Neural progenitor cell (in vitro differentiated cells): ENCODE measurements at regions not wholly inside any gene's neighbourhood (a gene's known extent, or its start where the extent isn't known, plus 50 kb on each side); places are given as distances from the start of the nearest gene placed in this dataset.

Source experiments
- CTCF ChIP-seq: fragments of 200-600 bp; sonication (generic); IDR thresholded peaks from 2 replicates; pipeline ENCODE4 v1.5.1; 2017; ENCODE audit warnings: antibody characterized with exemption, mild to moderate bottlenecking
- EZH2 ChIP-seq: fragments of 200-600 bp; sonication (generic); IDR thresholded peaks from 2 replicates; pipeline ENCODE4 v1.6.1; 2017; ENCODE audit warnings: antibody characterized with exemption, mild to moderate bottlenecking, moderate library complexity
- EZH2phosphoT487 ChIP-seq: fragments of 200-600 bp; sonication (generic); IDR thresholded peaks from 2 replicates; pipeline ENCODE4 v1.6.1; 2017; ENCODE audit warnings: antibody characterized with exemption

GRCh38 chr17:77556383-77557061 lies 402.0 kb upstream of the TNRC6C start:
- TF ChIP-seq CTCF (no peak), EZH2 (no peak), EZH2phosphoT487 (no peak)
